WTC11 (cell line): ENCODE measurements at regions not wholly inside any gene's neighbourhood (a gene's known extent, or its start where the extent isn't known, plus 50 kb on each side); places are given as distances from the start of the nearest gene placed in this dataset.

Experiments
- ATAC-seq: fragments of 200-7000 bp; cut with Tn5 transposase; 2 replicates; pipeline ENCODE4 v1.10.0; 2021; ENCODE audit warnings: mild to moderate bottlenecking, moderate library complexity
- CTCF ChIA-PET: fragments of 300-600 bp; sonication (Branson Sonifier 250); formaldehyde crosslinking; loops from one replicate; lab custom pipeline; 2021; ENCODE audit warnings: antibody characterized with exemption; lab: Charles Lee
- POLR2A ChIA-PET: fragments of 350-600 bp; sonication (Branson Sonifier 250); formaldehyde crosslinking; loops from one replicate; lab custom pipeline; 2021; ENCODE audit warnings: antibody characterized with exemption; lab: Charles Lee
- DNase-seq: peaks from one replicate; pipeline ENCODE4 v3.0.0; 2021; ENCODE audit warnings: low spot score
- H3K27ac Mint-ChIP-seq: 2 replicates; pipeline ENCODE4 v1.8.0; 2021; ENCODE audit warnings: mixed read lengths
- H3K27me3 Mint-ChIP-seq: 2 replicates; pipeline ENCODE4 v1.8.0; 2021; ENCODE audit warnings: low read depth, mild to moderate bottlenecking, moderate library complexity, mixed read lengths
- H3K36me3 Mint-ChIP-seq: 2 replicates; pipeline ENCODE4 v1.8.0; 2021; ENCODE audit warnings: mixed read lengths
- H3K4me1 Mint-ChIP-seq: 2 replicates; pipeline ENCODE4 v1.8.0; 2022; ENCODE audit warnings: mixed read lengths
- H3K4me3 Mint-ChIP-seq: 2 replicates; pipeline ENCODE4 v1.8.0; 2021; ENCODE audit warnings: mild to moderate bottlenecking, moderate library complexity, mixed read lengths
- H3K9me3 Mint-ChIP-seq: 2 replicates; pipeline ENCODE4 v1.8.0; 2021; ENCODE audit warnings: mixed read lengths
- ARID4B ChIP-seq: sonication (generic); formaldehyde crosslinking; IDR thresholded peaks from 2 replicates; pipeline ENCODE4 v1.8.0; 2023; ENCODE audit warnings: missing genetic modification reagents, mild to moderate bottlenecking, borderline replicate concordance
- CREM ChIP-seq: sonication (generic); formaldehyde crosslinking; IDR thresholded peaks from 2 replicates; pipeline ENCODE4 v1.8.1; 2022; ENCODE audit warnings: mild to moderate bottlenecking, missing genetic modification reagents, moderate library complexity
- E2F1 ChIP-seq: sonication (generic); formaldehyde crosslinking; IDR thresholded peaks from 2 replicates; pipeline ENCODE4 v1.8.0; 2022; ENCODE audit warnings: mild to moderate bottlenecking, missing genetic modification reagents
- ELF4 ChIP-seq: sonication (generic); formaldehyde crosslinking; IDR thresholded peaks from 2 replicates; pipeline ENCODE4 v1.8.1; 2022; ENCODE audit warnings: low read depth, mild to moderate bottlenecking, moderate library complexity, missing genetic modification reagents
- ETV6 ChIP-seq: sonication (generic); formaldehyde crosslinking; IDR thresholded peaks from 2 replicates; pipeline ENCODE4 v1.8.1; 2022; ENCODE audit warnings: mild to moderate bottlenecking, missing genetic modification reagents
- HMGA2 ChIP-seq: fragments of 250-450 bp; sonication (Bioruptor Pico); IDR thresholded peaks from 2 replicates; pipeline ENCODE4 v1.4.0; 2021; ENCODE audit warnings: mild to moderate bottlenecking, moderate library complexity
- IRF1 ChIP-seq: sonication (generic); formaldehyde crosslinking; IDR thresholded peaks from 2 replicates; pipeline ENCODE4 v1.8.0; 2023; ENCODE audit warnings: missing genetic modification reagents
- KAT7 ChIP-seq: sonication (generic); formaldehyde crosslinking; IDR thresholded peaks from 2 replicates; pipeline ENCODE4 v1.8.1; 2023; ENCODE audit warnings: missing genetic modification reagents, mild to moderate bottlenecking, borderline replicate concordance
- MXD4 ChIP-seq: fragments of 250-450 bp; sonication (Bioruptor Pico); IDR thresholded peaks from 2 replicates; pipeline ENCODE4 v1.8.0; 2021; ENCODE audit warnings: mild to moderate bottlenecking, moderate library complexity, borderline replicate concordance
- NFATC4 ChIP-seq: fragments of 250-450 bp; sonication (Bioruptor Pico); IDR thresholded peaks from 2 replicates; pipeline ENCODE4 v1.9.0; 2021; ENCODE audit warnings: mild to moderate bottlenecking
- NR2C2 ChIP-seq: sonication (generic); formaldehyde crosslinking; IDR thresholded peaks from 2 replicates; pipeline ENCODE4 v1.8.0; 2022; ENCODE audit warnings: mild to moderate bottlenecking, missing genetic modification reagents
- OVOL2 ChIP-seq: fragments of 250-450 bp; sonication (Bioruptor Pico); IDR thresholded peaks from 2 replicates; pipeline ENCODE4 v1.9.0; 2021; ENCODE audit warnings: mild to moderate bottlenecking, borderline replicate concordance
- PRRX2 ChIP-seq: fragments of 250-450 bp; sonication (Bioruptor Pico); IDR thresholded peaks from 2 replicates; pipeline ENCODE4 v1.8.0; 2021; ENCODE audit warnings: mild to moderate bottlenecking
- SMAD3 ChIP-seq: sonication (generic); formaldehyde crosslinking; IDR thresholded peaks from 2 replicates; pipeline ENCODE4 v1.8.0; 2022; ENCODE audit warnings: missing genetic modification reagents, mild to moderate bottlenecking, borderline replicate concordance
- STAT6 ChIP-seq: sonication (generic); formaldehyde crosslinking; conservative IDR thresholded peaks from 2 replicates; pipeline ENCODE4 v1.8.1; 2023; ENCODE audit warnings: mild to moderate bottlenecking, low read depth, missing genetic modification reagents, moderate library complexity
- TEAD1 ChIP-seq: sonication (generic); formaldehyde crosslinking; IDR thresholded peaks from 2 replicates; pipeline ENCODE4 v1.8.0; 2022; ENCODE audit warnings: mild to moderate bottlenecking, missing genetic modification reagents
- TP53 ChIP-seq: sonication (generic); formaldehyde crosslinking; IDR thresholded peaks from 2 replicates; pipeline ENCODE4 v1.8.1; 2023; ENCODE audit warnings: mild to moderate bottlenecking, missing genetic modification reagents
- USF1 ChIP-seq: sonication (generic); formaldehyde crosslinking; IDR thresholded peaks from 2 replicates; pipeline ENCODE4 v1.8.0; 2022; ENCODE audit warnings: mild to moderate bottlenecking, missing genetic modification reagents
- ZNF121 ChIP-seq: sonication (generic); formaldehyde crosslinking; IDR thresholded peaks from 2 replicates; pipeline ENCODE4 v1.8.0; 2023; ENCODE audit warnings: missing genetic modification reagents
- ZNF138 ChIP-seq: sonication (generic); formaldehyde crosslinking; conservative IDR thresholded peaks from 2 replicates; pipeline ENCODE4 v1.8.1; 2022; ENCODE audit warnings: mild to moderate bottlenecking, moderate library complexity, missing genetic modification reagents
- ZSCAN18 ChIP-seq: fragments of 250-450 bp; sonication (Bioruptor Pico); IDR thresholded peaks from 2 replicates; pipeline ENCODE4 v2.1.2; 2022; ENCODE audit warnings: mild to moderate bottlenecking, moderate library complexity

- no peak for TF ChIP-seq E2F1 (CRISPR knock-in tag)
- TF ChIP-seq PRRX2 (CRISPR knock-in tag): no peak
- TF ChIP-seq KAT7 (CRISPR knock-in tag): no peak
- TF ChIP-seq ELF4 (CRISPR knock-in tag): no peak
- no peak for TF ChIP-seq ETV6 (CRISPR knock-in tag)
- no peak for TF ChIP-seq NR2C2 (CRISPR knock-in tag)
- no peak for TF ChIP-seq IRF1 (CRISPR knock-in tag)
- TF ChIP-seq USF1 (CRISPR knock-in tag): no peak
- no peak for TF ChIP-seq TP53 (CRISPR knock-in tag)
- TF ChIP-seq ZNF121 (CRISPR knock-in tag): no peak
These were observed 1781.3 kb upstream of the CELF4 start (continued) for GRCh38 chr18:39346916-39347315.

GRCh38 chr18:39345321-39345720, 1779.7 kb upstream of the CELF4 start:
- Mint-ChIP-seq H3K4me1 (peaks cover 14% of the 10 kb centered on the region), H3K27me3 (no peaks in the 10 kb centered on the region), H3K36me3 (peaks cover 6% of the 10 kb centered on the region; the same call in 1 of the 2 replicates), H3K9me3 (peaks cover 17% of the 10 kb centered on the region), H3K4me3 (no peak overlapping the region), H3K27ac (no peak overlapping the region)
- no peak for DNase-seq
- no peak for TF ChIP-seq NFATC4 (CRISPR knock-in tag)
- no peak for TF ChIP-seq ZSCAN18 (CRISPR knock-in tag)
- no peak for TF ChIP-seq STAT6 (CRISPR knock-in tag)
- TF ChIP-seq CREM: no peak
- no peak for TF ChIP-seq TEAD1 (CRISPR knock-in tag)
- no peak for TF ChIP-seq SMAD3 (CRISPR knock-in tag)
- TF ChIP-seq ARID4B (CRISPR knock-in tag): no peak
- TF ChIP-seq HMGA2 (CRISPR knock-in tag): no peak
- TF ChIP-seq OVOL2: no peak
- TF ChIP-seq ZNF138 (CRISPR knock-in tag): no peak
- no peak for TF ChIP-seq MXD4
- ChIA-PET POLR2A (no interaction called here), CTCF (no interaction called here)
- no peak for ATAC-seq
